Subcutaneous abdominal adipose tissue (tissue), 5 donors: ENCODE measurements at regions not wholly inside any gene's neighbourhood (a gene's known extent, or its start where the extent isn't known, plus 50 kb on each side); places are given as distances from the start of the nearest gene placed in this dataset.

Experiments used
- H3K27ac ChIP-seq: one replicate; pipeline ENCODE4 v1.7.0; 2013; ENCODE audit warnings: low read depth, mild to moderate bottlenecking, inconsistent platforms, low read length, moderate library complexity
- H3K27me3 ChIP-seq, 5 donors: one replicate each; pipeline ENCODE4 v1.7.0; 2013; ENCODE audit warnings: low read length in 5 of 5, inconsistent platforms in 1 of 5; ENCODE audit not compliant: control insufficient read depth in 5 of 5, insufficient read depth in 4 of 5
- H3K36me3 ChIP-seq, 5 donors: one replicate each; pipeline ENCODE4 v1.7.0; 2013; ENCODE audit warnings: low read length in 5 of 5; ENCODE audit not compliant: control insufficient read depth in 5 of 5, insufficient read depth in 5 of 5
- H3K4me1 ChIP-seq, 5 donors: one replicate each; pipeline ENCODE4 v1.7.0; 2013; ENCODE audit warnings: low read length in 5 of 5, mild to moderate bottlenecking in 3 of 5, moderate library complexity in 1 of 5; ENCODE audit not compliant: control insufficient read depth in 5 of 5, insufficient read depth in 5 of 5
- H3K4me3 ChIP-seq, 5 donors: one replicate each; pipeline ENCODE4 v1.7.0; 2013; ENCODE audit warnings: low read length in 5 of 5, low read depth in 1 of 5
- H3K9ac ChIP-seq, 5 donors: one replicate each; pipeline ENCODE4 v1.7.0; 2013; ENCODE audit warnings: low read length in 5 of 5, mild to moderate bottlenecking in 4 of 5, moderate library complexity in 3 of 5
- H3K9me3 ChIP-seq, 5 donors: one replicate each; pipeline ENCODE4 v1.7.0; 2013; ENCODE audit warnings: low read length in 5 of 5; ENCODE audit not compliant: control insufficient read depth in 5 of 5
- donor health status: healthy.
- donor health status: healthy.
- donor health status: healthy.
- donor health status: healthy.
- donor health status: healthy.

- Histone ChIP-seq H3K27me3 (no peaks in the 10 kb centered on the region), H3K4me1 (peaks cover 5 to 12% (median 10%) of the 10 kb centered on the region in 5 donors), H3K9ac (no peak overlapping the region), H3K36me3 (no peaks in the 10 kb centered on the region), H3K4me3 (no peak overlapping the region), H3K27ac (no peak overlapping the region), H3K9me3 (peaks cover 0 to 3% (median 0%) of the 10 kb centered on the region in 5 donors)
These were observed 589.3 kb downstream of the INSC start for GRCh38 chr11:15704064-15704463.

- Histone ChIP-seq H3K4me1 (peaks cover 5 to 12% (median 10%) of the 10 kb centered on the region in 5 donors), H3K27me3 (no peaks in the 10 kb centered on the region), H3K4me3 (no peak overlapping the region), H3K27ac (no peak overlapping the region), H3K9me3 (peaks cover 0 to 3% (median 0%) of the 10 kb centered on the region in 5 donors), H3K9ac (no peak overlapping the region), H3K36me3 (no peaks in the 10 kb centered on the region)
These were observed 589.8 kb downstream of the INSC start for GRCh38 chr11:15704556-15704955.

- H3K36me3 ChIP-seq: no peaks in the 10 kb centered on the region
- H3K27me3 ChIP-seq: no peaks in the 10 kb centered on the region
- H3K4me1 ChIP-seq: peaks cover 5 to 12% (median 10%) of the 10 kb centered on the region in 5 donors
- no peak overlapping the region for H3K27ac ChIP-seq
- H3K9ac ChIP-seq: no peak overlapping the region
- H3K4me3 ChIP-seq: no peak overlapping the region
- peaks cover 0 to 3% (median 0%) of the 10 kb centered on the region in 5 donors for H3K9me3 ChIP-seq
These were observed 591.2 kb downstream of the INSC start for GRCh38 chr11:15705891-15706290.

- H3K27me3 ChIP-seq: no peaks in the 10 kb centered on the region
- peaks cover 5 to 12% (median 10%) of the 10 kb centered on the region in 5 donors for H3K4me1 ChIP-seq
- no peaks in the 10 kb centered on the region for H3K9me3 ChIP-seq
- no peak overlapping the region for H3K9ac ChIP-seq
- H3K36me3 ChIP-seq: no peaks in the 10 kb centered on the region
- no peak overlapping the region for H3K4me3 ChIP-seq
- H3K27ac ChIP-seq: no peak overlapping the region
These were observed 592.5 kb downstream of the INSC start for GRCh38 chr11:15707194-15707593.

GRCh38 chr11:15707971-15708370 lies 593.2 kb downstream of the INSC start:
- H3K27ac ChIP-seq: no peak overlapping the region

GRCh38 chr11:15710580-15711275 lies 596.0 kb downstream of the INSC start:
- no peaks in the 10 kb centered on the region for H3K9me3 ChIP-seq
- H3K9ac ChIP-seq: no peak overlapping the region
- no peaks in the 10 kb centered on the region for H3K27me3 ChIP-seq
- H3K36me3 ChIP-seq: no peaks in the 10 kb centered on the region
- H3K4me3 ChIP-seq: no peak overlapping the region
- H3K27ac ChIP-seq: no peak overlapping the region
- peaks cover 5 to 12% (median 10%) of the 10 kb centered on the region in 5 donors for H3K4me1 ChIP-seq

More at GRCh38 chr11:15707971-15708370, 593.2 kb downstream of the INSC start:
- peaks cover 5 to 12% (median 10%) of the 10 kb centered on the region in 5 donors for H3K4me1 ChIP-seq
- H3K9me3 ChIP-seq: no peaks in the 10 kb centered on the region
- no peaks in the 10 kb centered on the region for H3K27me3 ChIP-seq
- H3K36me3 ChIP-seq: no peaks in the 10 kb centered on the region
- H3K9ac ChIP-seq: no peak overlapping the region
- no peak overlapping the region for H3K4me3 ChIP-seq

- H3K9ac ChIP-seq: no peak overlapping the region
- no peak overlapping the region for H3K4me3 ChIP-seq
- H3K9me3 ChIP-seq: no peaks in the 10 kb centered on the region
- no peak overlapping the region for H3K27ac ChIP-seq
- no peaks in the 10 kb centered on the region for H3K36me3 ChIP-seq
- no peaks in the 10 kb centered on the region for H3K27me3 ChIP-seq
- peaks cover 5 to 12% (median 10%) of the 10 kb centered on the region in 5 donors for H3K4me1 ChIP-seq
These were observed 596.6 kb downstream of the INSC start for GRCh38 chr11:15711311-15711710.

- peaks cover 0 to 5% (median 0%) of the 10 kb centered on the region in 5 donors for H3K27me3 ChIP-seq
- H3K27ac ChIP-seq: no peak overlapping the region
- H3K4me3 ChIP-seq: no peak overlapping the region
- H3K9ac ChIP-seq: no peak overlapping the region
- H3K4me1 ChIP-seq: no peaks in the 10 kb centered on the region
- no peaks in the 10 kb centered on the region for H3K9me3 ChIP-seq
- H3K36me3 ChIP-seq: no peaks in the 10 kb centered on the region
These were observed 600.1 kb downstream of the INSC start for GRCh38 chr11:15714641-15715399.

- Histone ChIP-seq H3K9me3 (no peaks in the 10 kb centered on the region), H3K9ac (no peak overlapping the region), H3K36me3 (no peaks in the 10 kb centered on the region), H3K27me3 (peaks cover 0 to 5% (median 0%) of the 10 kb centered on the region in 5 donors), H3K4me3 (no peak overlapping the region), H3K27ac (no peak overlapping the region), H3K4me1 (no peaks in the 10 kb centered on the region)
These were observed 601.8 kb downstream of the INSC start for GRCh38 chr11:15716550-15716949.

- H3K4me3 ChIP-seq: no peak overlapping the region
- no peaks in the 10 kb centered on the region for H3K36me3 ChIP-seq
- no peak overlapping the region for H3K27ac ChIP-seq
- H3K9ac ChIP-seq: no peak overlapping the region
- no peaks in the 10 kb centered on the region for H3K4me1 ChIP-seq
- peaks cover 0 to 6% (median 0%) of the 10 kb centered on the region in 5 donors for H3K9me3 ChIP-seq
- H3K27me3 ChIP-seq: peaks cover 0 to 5% (median 0%) of the 10 kb centered on the region in 5 donors
These were observed 605.7 kb downstream of the INSC start for GRCh38 chr11:15720460-15720859.
